PC-9 (cell line): ENCODE measurements at regions not wholly inside any gene's neighbourhood (a gene's known extent, or its start where the extent isn't known, plus 50 kb on each side); places are given as distances from the start of the nearest gene placed in this dataset.

Experiments used
- CTCF ChIP-seq: fragments of 200-600 bp; sonication (generic); conservative IDR thresholded peaks from 2 replicates; pipeline ENCODE4 v1.6.1; 2017; ENCODE audit warnings: mixed run types, antibody characterized with exemption, mild to moderate bottlenecking, moderate library complexity
- EZH2 ChIP-seq: fragments of 200-600 bp; sonication (generic); IDR thresholded peaks from 2 replicates; pipeline ENCODE4 v1.8.0; 2017; ENCODE audit warnings: antibody characterized with exemption, low read depth

GRCh38 chr3:166531730-166532129 lies 694.5 kb upstream of the BCHE start:
- no peak for TF ChIP-seq CTCF
- no peak for TF ChIP-seq EZH2
